HL-60 (cell line): ENCODE measurements at regions not wholly inside any gene's neighbourhood (a gene's known extent, or its start where the extent isn't known, plus 50 kb on each side); places are given as distances from the start of the nearest gene placed in this dataset.

Experiments
- DNase-seq, 2 experiments: peaks; one replicate each; pipeline ENCODE4 v3.0.0-alpha.2; 2010 to 2020; ENCODE audit warnings: low read depth in 1 of 2, low spot score in 1 of 2
- H3K27ac ChIP-seq: fragments of 250-450 bp; sonication (Bioruptor Pico); replicated peaks from 2 replicates; pipeline ENCODE4 v1.5.1; 2020; ENCODE audit warnings: mild to moderate bottlenecking, moderate library complexity
- H3K27me3 ChIP-seq: fragments of 250-450 bp; sonication (Bioruptor Pico); 2 replicates; pipeline ENCODE4 v1.5.1; 2021; ENCODE audit warnings: mild to moderate bottlenecking, moderate library complexity; ENCODE audit not compliant: insufficient read depth, poor library complexity, severe bottlenecking
- H3K4me3 ChIP-seq: replicated peaks from 2 replicates; pipeline ENCODE4 v1.5.1; 2011; ENCODE audit warnings: mild to moderate bottlenecking, control low read depth, low read length; ENCODE audit not compliant: insufficient read depth
- CTCF ChIP-seq: IDR thresholded peaks from one replicate; pipeline ENCODE4 v1.5.1; 2011; ENCODE audit warnings: low read length, control low read depth, inconsistent platforms; ENCODE audit not compliant: insufficient read depth
- GABPA ChIP-seq: IDR thresholded peaks from 2 replicates; pipeline ENCODE4 v1.6.1; 2012; ENCODE audit warnings: low read depth
- POLR2AphosphoS5 ChIP-seq: IDR thresholded peaks from 2 replicates; pipeline ENCODE4 v1.6.1; 2012; ENCODE audit warnings: low read depth
- REST ChIP-seq: IDR thresholded peaks from 2 replicates; pipeline ENCODE4 v1.6.1; 2012; ENCODE audit warnings: low read depth; ENCODE audit not compliant: insufficient replicate concordance
- SPI1 ChIP-seq: IDR thresholded peaks from 2 replicates; pipeline ENCODE4 v1.6.1; 2012; ENCODE audit warnings: low read depth, mild to moderate bottlenecking, borderline replicate concordance

GRCh38 chr2:217612211-217612610 lies 390.6 kb downstream of the TNS1 start:
- Histone ChIP-seq H3K4me3 (no peak overlapping the region), H3K27ac (no peak overlapping the region), H3K27me3 (no peaks in the 10 kb centered on the region)
- DNase-seq: no peak
- TF ChIP-seq SPI1 (no peak), GABPA (no peak), CTCF (no peak), POLR2AphosphoS5 (no peak), REST (no peak)

GRCh38 chr2:217611626-217612127 lies 391.1 kb downstream of the TNS1 start:
- no peak for TF ChIP-seq POLR2AphosphoS5
- TF ChIP-seq GABPA: no peak
- TF ChIP-seq CTCF: no peak
- TF ChIP-seq REST: no peak
- no peak for TF ChIP-seq SPI1

GRCh38 chr2:217611056-217611455 lies 391.7 kb downstream of the TNS1 start:
- TF ChIP-seq REST: no peak
- TF ChIP-seq CTCF: no peak
- TF ChIP-seq SPI1: no peak
- TF ChIP-seq POLR2AphosphoS5: no peak
- TF ChIP-seq GABPA: no peak

More at GRCh38 chr2:217611626-217612127, 391.1 kb downstream of the TNS1 start:
- no peak for DNase-seq
- Histone ChIP-seq H3K27me3 (no peaks in the 10 kb centered on the region), H3K27ac (no peak overlapping the region), H3K4me3 (no peak overlapping the region)

More at GRCh38 chr2:217611056-217611455, 391.7 kb downstream of the TNS1 start:
- no peak overlapping the region for H3K4me3 ChIP-seq
- no peak overlapping the region for H3K27ac ChIP-seq
- no peak for DNase-seq
- H3K27me3 ChIP-seq: no peaks in the 10 kb centered on the region
